ENCODE measurements at regions not wholly inside any gene's neighbourhood (a gene's known extent, or its start where the extent isn't known, plus 50 kb on each side); places are given as distances from the start of the nearest gene placed in this dataset.

- TF ChIP-seq NR2F2 (IDR thresholded peaks at IDR 0.05) (no peak), HNF4G (IDR thresholded peaks at IDR 0.05) (no peak), RAD21 (IDR thresholded peaks at IDR 0.05) (no peak), YY1 (IDR thresholded peaks at IDR 0.05) (no peak), REST (IDR thresholded peaks at IDR 0.05) (no peak), JUND (IDR thresholded peaks at IDR 0.05) (no peak), RXRA (IDR thresholded peaks at IDR 0.05) (no peak), MAX (IDR thresholded peaks at IDR 0.05) (no peak), GABPA (IDR thresholded peaks at IDR 0.05 in 1 of 2, conservative IDR thresholded peaks at IDR 0.05 in 1 of 2) (no peak), EGR1 (IDR thresholded peaks at IDR 0.05; ENCODE audit: low read depth in 2 of 2) (no peak), TAF1 (conservative IDR thresholded peaks at IDR 0.05) (no peak), FOXA2 (IDR thresholded peaks at IDR 0.05) (no peak), ZBTB33 (IDR thresholded peaks at IDR 0.05) (no peak), ATF3 (IDR thresholded peaks at IDR 0.05) (no peak), CTCF (IDR thresholded peaks at IDR 0.05; ENCODE audit: low read depth, low read length, missing input control) (no peak), HNF4A (conservative IDR thresholded peaks at IDR 0.05) (no peak), FOXA1 (IDR thresholded peaks at IDR 0.05) (no peak)
- Histone ChIP-seq H3K9me3 (ENCODE audit: control insufficient read depth in 4 of 4, low read length in 3 of 4) (no peaks in the 10 kb centered on the region), H3K36me3 (ENCODE audit: control insufficient read depth in 4 of 4, insufficient read depth in 3 of 4, low read depth in 1 of 4, low read length in 3 of 4) (no peaks in the 10 kb centered on the region), H3K9ac (ENCODE audit: low read depth in 1 of 2, low read length in 2 of 2) (no peak overlapping the region), H3K4me3 (ENCODE audit: low read depth in 1 of 3, low read length in 3 of 3) (no peak overlapping the region), H3K4me1 (ENCODE audit: control insufficient read depth in 4 of 4, insufficient read depth in 4 of 4, low read length in 3 of 4) (peaks cover 0 to 8% (median 0%) of the 10 kb centered on the region in 4 donors), H3K27me3 (ENCODE audit: control insufficient read depth in 4 of 4, insufficient read depth in 4 of 4, low read length in 3 of 4) (no peaks in the 10 kb centered on the region), H3K27ac (ENCODE audit: low read depth in 1 of 2, low read length in 2 of 2) (no peak overlapping the region)
- no peak for DNase-seq (ENCODE audit: low spot score)
- 73% methylated on average over 1 of the region's 1 CpG for WGBS
Measured at GRCh38 chr5:68012429-68012828, 203.1 kb upstream of the PIK3R1 start.

- Histone ChIP-seq H3K27me3 (ENCODE audit: control insufficient read depth in 4 of 4, insufficient read depth in 4 of 4, low read length in 3 of 4) (no peaks in the 10 kb centered on the region), H3K9ac (ENCODE audit: low read depth in 1 of 2, low read length in 2 of 2) (no peak overlapping the region), H3K9me3 (ENCODE audit: control insufficient read depth in 4 of 4, low read length in 3 of 4) (no peaks in the 10 kb centered on the region), H3K36me3 (ENCODE audit: control insufficient read depth in 4 of 4, insufficient read depth in 3 of 4, low read depth in 1 of 4, low read length in 3 of 4) (no peaks in the 10 kb centered on the region), H3K27ac (ENCODE audit: low read depth in 1 of 2, low read length in 2 of 2) (no peak overlapping the region), H3K4me3 (ENCODE audit: low read depth in 1 of 3, low read length in 3 of 3) (no peak overlapping the region), H3K4me1 (ENCODE audit: control insufficient read depth in 4 of 4, insufficient read depth in 4 of 4, low read length in 3 of 4) (peaks cover 0 to 8% (median 0%) of the 10 kb centered on the region in 4 donors)
- TF ChIP-seq REST (IDR thresholded peaks at IDR 0.05), result no peak
- TF ChIP-seq MAX (IDR thresholded peaks at IDR 0.05), result no peak
- no peak for TF ChIP-seq JUND (IDR thresholded peaks at IDR 0.05)
- DNase-seq (ENCODE audit: low spot score), result no peak
Measured at GRCh38 chr5:68011801-68012200, 203.8 kb upstream of the PIK3R1 start.

Data from liver (tissue), 8 donors.